Activated CD4-positive, alpha-beta T cell treated with anti-CD3 and anti-CD28 coated beads for 36 hours (primary cell): ENCODE measurements at regions not wholly inside any gene's neighbourhood (a gene's known extent, or its start where the extent isn't known, plus 50 kb on each side); places are given as distances from the start of the nearest gene placed in this dataset.

ENCODE experiments used
- ATAC-seq: fragments of 200-7000 bp; cut with Tn5 transposase; one replicate; pipeline ENCODE4 v1.10.0; 2021; ENCODE audit warnings: mild to moderate bottlenecking, moderate library complexity
- CTCF ChIA-PET: fragments of 350-600 bp; sonication (Branson Sonifier 250); formaldehyde crosslinking; loops from one replicate; lab custom pipeline; 2021; ENCODE audit warnings: antibody characterized with exemption; lab: Charles Lee
- POLR2A ChIA-PET: fragments of 350-600 bp; sonication (Branson Sonifier 250); formaldehyde crosslinking; loops from one replicate; lab custom pipeline; 2021; ENCODE audit warnings: antibody characterized with exemption, inconsistent platforms; lab: Charles Lee
- DNase-seq: peaks from one replicate; pipeline ENCODE4 v3.0.0-alpha.2; 2020
- H3K27ac Mint-ChIP-seq: one replicate; pipeline ENCODE4 v1.8.0; 2021; ENCODE audit warnings: mixed read lengths
- H3K27me3 Mint-ChIP-seq: one replicate; pipeline ENCODE4 v1.8.0; 2021; ENCODE audit warnings: mixed read lengths
- H3K36me3 Mint-ChIP-seq: one replicate; pipeline ENCODE4 v1.8.0; 2021; ENCODE audit warnings: low read depth, mixed read lengths
- H3K4me1 Mint-ChIP-seq: one replicate; pipeline ENCODE4 v1.8.0; 2021; ENCODE audit warnings: mixed read lengths
- H3K4me3 Mint-ChIP-seq: one replicate; pipeline ENCODE4 v1.8.0; 2021; ENCODE audit warnings: mild to moderate bottlenecking, moderate library complexity, mixed read lengths
- H3K9me3 Mint-ChIP-seq: one replicate; pipeline ENCODE4 v1.8.0; 2021; ENCODE audit warnings: low read depth, mixed read lengths
- intact Hi-C, 2 experiments: fragments of 100-400 bp; cut with DNase I in 1 of 2; cut with micrococcal nuclease in 1 of 2; formaldehyde crosslinking; loops; one replicate each; pipeline versions ENCODE4 v1.14.2 to v1.15.1; 2022 to 2024; cut with DNase I, micrococcal nuclease

- no peaks in the 10 kb centered on the region for H3K36me3 Mint-ChIP-seq
- POLR2A ChIA-PET: no interaction called here
- no peak overlapping the region for H3K4me3 Mint-ChIP-seq
- H3K4me1 Mint-ChIP-seq: peaks cover 2% of the 10 kb centered on the region
- DNase-seq (no peak), ATAC-seq (no peak)
- H3K27me3 Mint-ChIP-seq: peaks cover 2% of the 10 kb centered on the region
- CTCF ChIA-PET: no interaction called here
- H3K9me3 Mint-ChIP-seq: no peaks in the 10 kb centered on the region
- intact Hi-C loops: no loop called here
- H3K27ac Mint-ChIP-seq: no peak overlapping the region
Measured at GRCh38 chr15:39502611-39503195, 78.2 kb upstream of the THBS1 start.

GRCh38 chr15:39503526-39503925 is 77.4 kb upstream of the THBS1 start:
- ChIA-PET CTCF (interaction anchor here (0.9 kb wide), 1 partner anchor 46 kb away, joined by 3 read pairs; no protein-coding TSS in a partner anchor), POLR2A (no interaction called here)
- no peak overlapping the region for H3K4me3 Mint-ChIP-seq
- H3K4me1 Mint-ChIP-seq: no peaks in the 10 kb centered on the region
- DNase-seq: no peak
- H3K27me3 Mint-ChIP-seq: peaks cover 2% of the 10 kb centered on the region
- no peak overlapping the region for H3K27ac Mint-ChIP-seq
- no peaks in the 10 kb centered on the region for H3K36me3 Mint-ChIP-seq
- no peak for ATAC-seq
- no peaks in the 10 kb centered on the region for H3K9me3 Mint-ChIP-seq
- intact Hi-C loops: no loop called here

GRCh38 chr15:39504808-39505207 is 76.1 kb upstream of the THBS1 start:
- no peaks in the 10 kb centered on the region for H3K9me3 Mint-ChIP-seq
- ChIA-PET POLR2A (no interaction called here), CTCF (no interaction called here)
- H3K4me3 Mint-ChIP-seq: no peak overlapping the region
- no peaks in the 10 kb centered on the region for H3K4me1 Mint-ChIP-seq
- DNase-seq: no peak
- peaks cover 2% of the 10 kb centered on the region for H3K27me3 Mint-ChIP-seq
- H3K27ac Mint-ChIP-seq: no peak overlapping the region
- ATAC-seq: no peak
- H3K36me3 Mint-ChIP-seq: no peaks in the 10 kb centered on the region
- intact Hi-C loops: no loop called here

- ATAC-seq (no peak), DNase-seq (no peak)
- Mint-ChIP-seq H3K9me3 (no peaks in the 10 kb centered on the region), H3K36me3 (no peaks in the 10 kb centered on the region), H3K4me3 (no peak overlapping the region), H3K4me1 (no peaks in the 10 kb centered on the region), H3K27ac (no peak overlapping the region), H3K27me3 (peaks cover 7% of the 10 kb centered on the region)
- ChIA-PET POLR2A (no interaction called here), CTCF (interaction anchor here (0.8 kb wide), 1 partner anchor 250 kb away, joined by 3 read pairs; no protein-coding TSS in a partner anchor)
- intact Hi-C loops: no loop called here
Measured at GRCh38 chr15:39506146-39506545, 74.7 kb upstream of the THBS1 start.

- H3K27ac Mint-ChIP-seq: no peak overlapping the region
- no peaks in the 10 kb centered on the region for H3K9me3 Mint-ChIP-seq
- H3K4me1 Mint-ChIP-seq: no peaks in the 10 kb centered on the region
- DNase-seq (no peak), ATAC-seq (no peak)
- POLR2A ChIA-PET: no interaction called here
- CTCF ChIA-PET: no interaction called here
- no peak overlapping the region for H3K4me3 Mint-ChIP-seq
- intact Hi-C loops: no loop called here
- peaks cover 13% of the 10 kb centered on the region for H3K27me3 Mint-ChIP-seq
- no peaks in the 10 kb centered on the region for H3K36me3 Mint-ChIP-seq
Measured at GRCh38 chr15:39508536-39508935, 72.3 kb upstream of the THBS1 start.

GRCh38 chr15:39510001-39510701 is 70.7 kb upstream of the THBS1 start:
- H3K27ac Mint-ChIP-seq: no peak overlapping the region
- H3K4me3 Mint-ChIP-seq: no peak overlapping the region
- no peaks in the 10 kb centered on the region for H3K36me3 Mint-ChIP-seq
- H3K27me3 Mint-ChIP-seq: peaks cover 21% of the 10 kb centered on the region
- ChIA-PET CTCF (no interaction called here), POLR2A (no interaction called here)
- no peaks in the 10 kb centered on the region for H3K4me1 Mint-ChIP-seq
- DNase-seq: no peak
- ATAC-seq: no peak
- H3K9me3 Mint-ChIP-seq: peaks cover 4% of the 10 kb centered on the region
- intact Hi-C loops: no loop called here

GRCh38 chr15:39511000-39511915 is 69.6 kb upstream of the THBS1 start:
- Mint-ChIP-seq H3K36me3 (no peaks in the 10 kb centered on the region), H3K4me1 (no peaks in the 10 kb centered on the region), H3K27me3 (peaks cover 22% of the 10 kb centered on the region), H3K27ac (no peak overlapping the region), H3K4me3 (no peak overlapping the region), H3K9me3 (peaks cover 4% of the 10 kb centered on the region)
- ChIA-PET POLR2A (no interaction called here), CTCF (interaction anchor here (0.7 kb wide), 1 partner anchor 14 kb away, joined by 3 read pairs; no protein-coding TSS in a partner anchor)
- intact Hi-C loops: no loop called here
- ATAC-seq (no peak), DNase-seq (no peak)

- H3K4me1 Mint-ChIP-seq: no peaks in the 10 kb centered on the region
- POLR2A ChIA-PET: no interaction called here
- no peak for DNase-seq
Measured at GRCh38 chr15:39511916-39512260, 69.0 kb upstream of the THBS1 start.

GRCh38 chr15:39512643-39513042 is 68.2 kb upstream of the THBS1 start:
- Mint-ChIP-seq H3K4me3 (no peak overlapping the region), H3K27me3 (peaks cover 23% of the 10 kb centered on the region), H3K36me3 (no peaks in the 10 kb centered on the region), H3K4me1 (no peaks in the 10 kb centered on the region), H3K9me3 (peaks cover 4% of the 10 kb centered on the region), H3K27ac (no peak overlapping the region)
- ChIA-PET POLR2A (no interaction called here), CTCF (no interaction called here)
- DNase-seq: no peak
- intact Hi-C loops: no loop called here
- no peak for ATAC-seq

More at GRCh38 chr15:39511916-39512260, 69.0 kb upstream of the THBS1 start:
- intact Hi-C loops: no loop called here
- no peak for ATAC-seq
- peaks cover 23% of the 10 kb centered on the region for H3K27me3 Mint-ChIP-seq
- H3K9me3 Mint-ChIP-seq: peaks cover 4% of the 10 kb centered on the region
- CTCF ChIA-PET: interaction anchor here (0.7 kb wide), 1 partner anchor 15 kb away, joined by 3 read pairs; no protein-coding TSS in a partner anchor
- H3K36me3 Mint-ChIP-seq: no peaks in the 10 kb centered on the region
- no peak overlapping the region for H3K4me3 Mint-ChIP-seq
- no peak overlapping the region for H3K27ac Mint-ChIP-seq

GRCh38 chr15:39513936-39514335 is 66.9 kb upstream of the THBS1 start:
- peaks cover 23% of the 10 kb centered on the region for H3K27me3 Mint-ChIP-seq
- no peak overlapping the region for H3K27ac Mint-ChIP-seq
- ChIA-PET CTCF (no interaction called here), POLR2A (no interaction called here)
- no peak overlapping the region for H3K4me3 Mint-ChIP-seq
- DNase-seq (no peak), ATAC-seq (no peak)
- intact Hi-C loops: no loop called here
- no peaks in the 10 kb centered on the region for H3K36me3 Mint-ChIP-seq
- H3K9me3 Mint-ChIP-seq: peaks cover 4% of the 10 kb centered on the region
- no peaks in the 10 kb centered on the region for H3K4me1 Mint-ChIP-seq

- no peak overlapping the region for H3K27ac Mint-ChIP-seq
- H3K36me3 Mint-ChIP-seq: no peaks in the 10 kb centered on the region
- no peaks in the 10 kb centered on the region for H3K4me1 Mint-ChIP-seq
- intact Hi-C loops: loop anchor here (5.0 kb wide), 2 partner anchors 37 to 113 kb away; no protein-coding TSS in a partner anchor
- ChIA-PET POLR2A (no interaction called here), CTCF (no interaction called here)
- H3K27me3 Mint-ChIP-seq: peaks cover 23% of the 10 kb centered on the region
- H3K4me3 Mint-ChIP-seq: no peak overlapping the region
- ATAC-seq (no peak), DNase-seq (no peak)
- peaks cover 4% of the 10 kb centered on the region for H3K9me3 Mint-ChIP-seq
Measured at GRCh38 chr15:39514933-39515332, 65.9 kb upstream of the THBS1 start.
